ENCODE measurements at regions not wholly inside any gene's neighbourhood (a gene's known extent, or its start where the extent isn't known, plus 50 kb on each side); places are given as distances from the start of the nearest gene placed in this dataset.

GRCh38 chr17:63270610-63271009 lies 175.5 kb downstream of the CYB561 start:
- TF ChIP-seq, protein P1, sequence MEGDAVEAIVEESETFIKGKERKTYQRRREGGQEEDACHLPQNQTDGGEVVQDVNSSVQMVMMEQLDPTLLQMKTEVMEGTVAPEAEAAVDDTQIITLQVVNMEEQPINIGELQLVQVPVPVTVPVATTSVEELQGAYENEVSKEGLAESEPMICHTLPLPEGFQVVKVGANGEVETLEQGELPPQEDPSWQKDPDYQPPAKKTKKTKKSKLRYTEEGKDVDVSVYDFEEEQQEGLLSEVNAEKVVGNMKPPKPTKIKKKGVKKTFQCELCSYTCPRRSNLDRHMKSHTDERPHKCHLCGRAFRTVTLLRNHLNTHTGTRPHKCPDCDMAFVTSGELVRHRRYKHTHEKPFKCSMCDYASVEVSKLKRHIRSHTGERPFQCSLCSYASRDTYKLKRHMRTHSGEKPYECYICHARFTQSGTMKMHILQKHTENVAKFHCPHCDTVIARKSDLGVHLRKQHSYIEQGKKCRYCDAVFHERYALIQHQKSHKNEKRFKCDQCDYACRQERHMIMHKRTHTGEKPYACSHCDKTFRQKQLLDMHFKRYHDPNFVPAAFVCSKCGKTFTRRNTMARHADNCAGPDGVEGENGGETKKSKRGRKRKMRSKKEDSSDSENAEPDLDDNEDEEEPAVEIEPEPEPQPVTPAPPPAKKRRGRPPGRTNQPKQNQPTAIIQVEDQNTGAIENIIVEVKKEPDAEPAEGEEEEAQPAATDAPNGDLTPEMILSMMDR (conservative IDR thresholded peaks at IDR 0.05): no peak
- TF ChIP-seq EZH2 (IDR thresholded peaks at IDR 0.05; ENCODE audit: low read depth): no peak
